ENCODE measurements at regions not wholly inside any gene's neighbourhood (a gene's known extent, or its start where the extent isn't known, plus 50 kb on each side); places are given as distances from the start of the nearest gene placed in this dataset.

DNA sequence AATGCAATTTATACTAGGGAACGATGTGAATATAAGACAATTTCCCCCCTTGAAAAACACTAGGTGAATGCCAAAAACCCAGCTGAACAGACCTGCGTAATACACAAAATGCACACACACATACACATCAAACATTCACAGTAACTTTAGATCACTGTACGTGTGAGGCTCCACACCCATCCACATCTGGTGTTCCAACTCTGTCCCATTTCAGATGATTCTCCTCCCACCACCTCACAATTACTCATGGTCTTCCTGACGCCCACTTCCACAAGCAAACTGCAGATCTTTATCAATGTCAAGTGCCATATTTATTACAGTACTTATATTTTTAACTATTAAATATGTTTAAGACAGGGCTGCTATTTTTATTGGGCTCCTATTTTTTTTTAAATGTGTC, 57.8 kb upstream of the TENM4 start:
- peaks cover 0 to 3% (median 0%) of the 10 kb centered on the region in 3 donors for H3K27me3 ChIP-seq
- no peak overlapping the region for H3K27ac ChIP-seq
- 66 to 75% methylated on average over 4 of the region's 4 CpGs for WGBS, 2 donors
- H3K4me3 ChIP-seq: no peak overlapping the region
- H3K9me3 ChIP-seq: peaks cover 0 to 7% (median 2%) of the 10 kb centered on the region in 4 donors
- peaks cover 0 to 10% (median 7%) of the 10 kb centered on the region in 4 donors for H3K4me1 ChIP-seq
- no peaks in the 10 kb centered on the region for H3K36me3 ChIP-seq
- intact Hi-C loops (cut with DNase I): no loop called here
- no peak for DNase-seq
- TF ChIP-seq EP300 (IDR thresholded peaks at IDR 0.05): no peak
- no peak for TF ChIP-seq POLR2AphosphoS5 (IDR thresholded peaks at IDR 0.05)
- TF ChIP-seq, protein P1, sequence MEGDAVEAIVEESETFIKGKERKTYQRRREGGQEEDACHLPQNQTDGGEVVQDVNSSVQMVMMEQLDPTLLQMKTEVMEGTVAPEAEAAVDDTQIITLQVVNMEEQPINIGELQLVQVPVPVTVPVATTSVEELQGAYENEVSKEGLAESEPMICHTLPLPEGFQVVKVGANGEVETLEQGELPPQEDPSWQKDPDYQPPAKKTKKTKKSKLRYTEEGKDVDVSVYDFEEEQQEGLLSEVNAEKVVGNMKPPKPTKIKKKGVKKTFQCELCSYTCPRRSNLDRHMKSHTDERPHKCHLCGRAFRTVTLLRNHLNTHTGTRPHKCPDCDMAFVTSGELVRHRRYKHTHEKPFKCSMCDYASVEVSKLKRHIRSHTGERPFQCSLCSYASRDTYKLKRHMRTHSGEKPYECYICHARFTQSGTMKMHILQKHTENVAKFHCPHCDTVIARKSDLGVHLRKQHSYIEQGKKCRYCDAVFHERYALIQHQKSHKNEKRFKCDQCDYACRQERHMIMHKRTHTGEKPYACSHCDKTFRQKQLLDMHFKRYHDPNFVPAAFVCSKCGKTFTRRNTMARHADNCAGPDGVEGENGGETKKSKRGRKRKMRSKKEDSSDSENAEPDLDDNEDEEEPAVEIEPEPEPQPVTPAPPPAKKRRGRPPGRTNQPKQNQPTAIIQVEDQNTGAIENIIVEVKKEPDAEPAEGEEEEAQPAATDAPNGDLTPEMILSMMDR (IDR thresholded peaks at IDR 0.05): no peak
- no peak for TF ChIP-seq POLR2A (IDR thresholded peaks at IDR 0.05)

DNA sequence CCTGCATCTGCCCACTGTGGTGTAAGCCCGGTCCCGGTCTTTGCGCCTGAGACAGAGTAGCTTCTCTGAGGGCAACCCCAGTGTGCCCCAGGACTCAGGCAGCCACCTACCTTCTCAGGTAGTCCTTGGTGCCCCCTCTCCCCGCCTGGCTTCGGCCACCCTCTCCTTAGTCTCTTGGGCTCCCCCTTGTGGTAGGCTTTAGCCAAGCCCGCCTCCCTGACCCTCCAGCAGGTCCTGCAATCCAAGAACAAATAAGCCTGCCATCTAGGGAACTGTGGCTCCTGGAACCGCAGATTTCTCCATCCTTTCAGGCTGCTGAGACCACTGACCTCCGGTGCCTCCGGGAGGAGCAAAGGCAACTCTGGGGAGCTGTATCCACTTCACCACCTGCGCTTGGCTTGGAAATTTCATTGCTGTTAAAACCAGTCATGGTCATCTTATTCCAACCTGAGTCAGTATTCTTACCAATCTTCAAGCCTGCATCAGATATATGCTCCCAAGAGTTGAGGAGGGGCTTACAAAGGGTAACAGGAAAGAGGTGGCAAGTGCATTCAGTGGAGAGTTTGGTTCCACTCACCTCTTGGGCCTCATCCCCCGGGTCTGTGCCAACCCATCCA, 52.8 kb upstream of the TENM4 start:
- no peaks in the 10 kb centered on the region for H3K27me3 ChIP-seq
- 26 to 34% methylated on average over 11 of the region's 11 CpGs for WGBS, 2 donors
- H3K4me1 ChIP-seq: no peaks in the 10 kb centered on the region
- no peak for TF ChIP-seq POLR2A (IDR thresholded peaks at IDR 0.05)
- no peak for TF ChIP-seq EP300 (IDR thresholded peaks at IDR 0.05)
- TF ChIP-seq POLR2AphosphoS5 (IDR thresholded peaks at IDR 0.05): no peak
- TF ChIP-seq, protein P1 (IDR thresholded peaks at IDR 0.05): peak in 3 of 4 experiments; percentile 45 to 83 (median 67)
- intact Hi-C loops (cut with DNase I): loop anchor here (1.0 kb wide), 1 partner anchor 848 kb away; no protein-coding TSS in a partner anchor
- H3K27ac ChIP-seq: no peak overlapping the region
- peaks cover 0 to 7% (median 2%) of the 10 kb centered on the region in 4 donors for H3K9me3 ChIP-seq
- no peaks in the 10 kb centered on the region for H3K36me3 ChIP-seq
- no peak overlapping the region for H3K4me3 ChIP-seq
- DNase-seq: peak; percentile 82

DNA sequence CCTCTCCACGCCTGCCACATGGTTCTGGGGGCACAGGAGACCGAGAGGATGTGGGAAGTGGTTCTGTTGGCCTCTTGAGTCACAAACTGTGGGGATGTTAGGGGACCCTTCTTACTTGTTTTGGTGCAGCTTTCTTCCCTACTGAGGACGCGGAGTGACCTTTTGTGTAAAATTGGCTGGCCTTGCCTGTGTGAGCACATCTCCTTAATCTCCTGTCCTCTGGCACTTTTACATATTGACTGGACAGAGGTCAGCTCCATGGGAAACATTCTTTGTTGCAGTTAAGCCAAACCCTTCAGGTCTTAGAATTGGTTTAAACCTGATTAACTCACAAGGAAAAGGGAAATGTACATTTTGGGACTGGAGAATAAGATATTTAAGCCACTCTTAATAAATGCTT, 51.2 kb upstream of the TENM4 start:
- Histone ChIP-seq H3K27ac (no peak overlapping the region), H3K4me1 (no peaks in the 10 kb centered on the region), H3K36me3 (no peaks in the 10 kb centered on the region), H3K27me3 (no peaks in the 10 kb centered on the region), H3K9me3 (peaks cover 0 to under 1% (median 0%) of the 10 kb centered on the region in 4 donors), H3K4me3 (no peak overlapping the region)
- WGBS, 2 donors: 80 to 88% methylated on average over 4 of the region's 4 CpGs
- DNase-seq: no peak
- intact Hi-C loops (cut with DNase I): no loop called here
- TF ChIP-seq POLR2AphosphoS5 (IDR thresholded peaks at IDR 0.05) (no peak), POLR2A (IDR thresholded peaks at IDR 0.05) (no peak), EP300 (IDR thresholded peaks at IDR 0.05) (no peak)
- TF ChIP-seq, protein P1 (IDR thresholded peaks at IDR 0.05): no peak

Small RNA genes lying in the stretch of these regions (small RNA-seq; reads per million reads assigned to genes)
- gene AP002802.2 (0 reads per million in 3 donors), gene MIR4300 (0 reads per million in 3 donors), gene MTND4LP18 (0 reads per million in 3 donors), gene RNU6-544P (0 reads per million in 3 donors)

Measured in sigmoid colon (tissue), 6 donors.